H9 (cell line): ENCODE measurements at regions not wholly inside any gene's neighbourhood (a gene's known extent, or its start where the extent isn't known, plus 50 kb on each side); places are given as distances from the start of the nearest gene placed in this dataset.

Experiments used
- DNase-seq: peaks from one replicate; pipeline ENCODE4 v3.0.0-alpha.2; 2017
- H2AFZ ChIP-seq: one replicate; pipeline ENCODE4 v1.6.1; 2013; ENCODE audit warnings: mild to moderate bottlenecking, low read length, control low read depth, moderate library complexity
- H2AK5ac ChIP-seq: 2 replicates; pipeline ENCODE4 v1.6.1; 2013; ENCODE audit warnings: low read length, control low read depth, mixed read lengths; ENCODE audit not compliant: insufficient read length
- H2BK120ac ChIP-seq: one replicate; pipeline ENCODE4 v1.6.1; 2013; ENCODE audit warnings: low read depth, mild to moderate bottlenecking, low read length, control low read depth, inconsistent platforms; ENCODE audit not compliant: poor library complexity, severe bottlenecking
- H2BK12ac ChIP-seq: 2 replicates; pipeline ENCODE4 v1.6.1; 2013; ENCODE audit warnings: low read length, control low read depth, mixed read lengths, low read depth; ENCODE audit not compliant: insufficient read length
- H2BK15ac ChIP-seq: 2 replicates; pipeline ENCODE4 v1.6.1; 2013; ENCODE audit warnings: low read depth, low read length, control low read depth
- H2BK20ac ChIP-seq: one replicate; pipeline ENCODE4 v1.6.1; 2013; ENCODE audit warnings: low read depth, mild to moderate bottlenecking, low read length, control low read depth, inconsistent platforms; ENCODE audit not compliant: poor library complexity, severe bottlenecking
- H2BK5ac ChIP-seq: 2 replicates; pipeline ENCODE4 v1.6.1; 2013; ENCODE audit warnings: low read length, control low read depth, mixed read lengths; ENCODE audit not compliant: insufficient read length
- H3K14ac ChIP-seq: 2 replicates; pipeline ENCODE4 v1.6.1; 2013; ENCODE audit warnings: low read length, control low read depth; ENCODE audit not compliant: insufficient read depth
- H3K18ac ChIP-seq: 2 replicates; pipeline ENCODE4 v1.6.1; 2013; ENCODE audit warnings: low read depth, mild to moderate bottlenecking, mixed read lengths, low read length, control low read depth; ENCODE audit not compliant: insufficient read length
- H3K23ac ChIP-seq: 2 replicates; pipeline ENCODE4 v1.6.1; 2013; ENCODE audit warnings: low read length, control low read depth, mixed read lengths, low read depth; ENCODE audit not compliant: insufficient read length
- H3K23me2 ChIP-seq: 2 replicates; pipeline ENCODE4 v1.6.1; 2013; ENCODE audit warnings: low read depth, mild to moderate bottlenecking, mixed read lengths, low read length, control low read depth; ENCODE audit not compliant: insufficient read length, poor library complexity, severe bottlenecking
- H3K27ac ChIP-seq: 2 replicates; pipeline ENCODE4 v1.5.1; 2013; ENCODE audit warnings: low read length, control low read depth, mixed read lengths, low read depth; ENCODE audit not compliant: insufficient read length
- H3K27me3 ChIP-seq: 2 replicates; pipeline ENCODE4 v1.6.1; 2013; ENCODE audit warnings: low read length, control low read depth, inconsistent platforms; ENCODE audit not compliant: insufficient read depth
- H3K4ac ChIP-seq: 2 replicates; pipeline ENCODE4 v1.6.1; 2013; ENCODE audit warnings: low read depth, mild to moderate bottlenecking, control low read depth, inconsistent platforms, low read length, moderate library complexity
- H3K4me1 ChIP-seq: 2 replicates; pipeline ENCODE4 v1.6.1; 2013; ENCODE audit warnings: low read length, control low read depth, inconsistent platforms; ENCODE audit not compliant: insufficient read depth
- H3K4me2 ChIP-seq: 2 replicates; pipeline ENCODE4 v1.6.1; 2013; ENCODE audit warnings: low read length, control low read depth, mixed read lengths; ENCODE audit not compliant: insufficient read length, insufficient read depth
- H3K56ac ChIP-seq: 2 replicates; pipeline ENCODE4 v1.6.1; 2013; ENCODE audit warnings: low read depth, mild to moderate bottlenecking, mixed read lengths, low read length, control low read depth; ENCODE audit not compliant: insufficient read length
- H3K79me1 ChIP-seq: 2 replicates; pipeline ENCODE4 v1.6.1; 2013; ENCODE audit warnings: low read depth, mild to moderate bottlenecking, moderate library complexity, low read length, control low read depth, inconsistent platforms; ENCODE audit not compliant: insufficient read depth, poor library complexity, severe bottlenecking
- H3K79me2 ChIP-seq: 2 replicates; pipeline ENCODE4 v1.6.1; 2013; ENCODE audit warnings: low read length, control low read depth, inconsistent platforms; ENCODE audit not compliant: insufficient read depth
- H3K9ac ChIP-seq: 2 replicates; pipeline ENCODE4 v1.6.1; 2013; ENCODE audit warnings: low read length, control low read depth, mixed read lengths; ENCODE audit not compliant: insufficient read length; ENCODE audit errors: extremely low read depth
- H3K9me3 ChIP-seq: one replicate; pipeline ENCODE4 v1.6.1; 2013; ENCODE audit warnings: low read depth, low read length, inconsistent platforms; ENCODE audit not compliant: control insufficient read depth
- H3T11ph ChIP-seq: one replicate; pipeline ENCODE4 v1.6.1; 2013; ENCODE audit warnings: mild to moderate bottlenecking, low read length, control low read depth, inconsistent platforms
- H4K20me1 ChIP-seq: one replicate; pipeline ENCODE4 v1.6.1; 2013; ENCODE audit not compliant: control insufficient read depth, insufficient read length, insufficient read depth
- H4K5ac ChIP-seq: 2 replicates; pipeline ENCODE4 v1.6.1; 2013; ENCODE audit warnings: low read depth, mild to moderate bottlenecking, mixed read lengths, low read length, control low read depth; ENCODE audit not compliant: insufficient read length
- H4K8ac ChIP-seq: replicated peaks from 2 replicates; pipeline ENCODE4 v1.6.1; 2013; ENCODE audit warnings: low read length, control low read depth, mixed read lengths, low read depth; ENCODE audit not compliant: insufficient read length
- H4K91ac ChIP-seq: 2 replicates; pipeline ENCODE4 v1.6.1; 2013; ENCODE audit warnings: low read depth, mild to moderate bottlenecking, moderate library complexity, mixed read lengths, low read length, control low read depth; ENCODE audit not compliant: insufficient read length
- H3K27ac Mint-ChIP-seq, 3 experiments: 2 replicates in 2 of 3; 3 replicates in 1 of 3; pipeline ENCODE4 v1.8.0; 2020 to 2021; ENCODE audit warnings: mixed read lengths in 3 of 3, mild to moderate bottlenecking in 1 of 3, moderate library complexity in 1 of 3
- H3K27me3 Mint-ChIP-seq: 2 replicates; pipeline ENCODE4 v1.8.0; 2021; ENCODE audit warnings: low read depth, mild to moderate bottlenecking, moderate library complexity, mixed read lengths
- H3K36me3 Mint-ChIP-seq, 3 experiments: 2 replicates in 2 of 3; 3 replicates in 1 of 3; pipeline ENCODE4 v1.8.0; 2020 to 2021; ENCODE audit warnings: low read depth in 3 of 3, mixed read lengths in 3 of 3; ENCODE audit not compliant: insufficient read depth in 1 of 3
- H3K4me1 Mint-ChIP-seq, 2 experiments: 2 replicates each; pipeline ENCODE4 v1.8.0; 2020; ENCODE audit warnings: mixed read lengths in 2 of 2
- H3K4me3 Mint-ChIP-seq, 2 experiments: 2 replicates in 1 of 2; 3 replicates in 1 of 2; pipeline ENCODE4 v1.8.0; 2020 to 2021; ENCODE audit warnings: mild to moderate bottlenecking in 2 of 2, mixed read lengths in 2 of 2, moderate library complexity in 1 of 2
- H3K9me3 Mint-ChIP-seq, 2 experiments: 2 replicates in 1 of 2; 3 replicates in 1 of 2; pipeline ENCODE4 v1.8.0; 2020; ENCODE audit warnings: mild to moderate bottlenecking in 2 of 2, mixed read lengths in 2 of 2, moderate library complexity in 1 of 2
- WGBS: extraction: QIAGEN DNeasy Blood & Tissue Kit; methylation state at CpG from one replicate; pipeline ENCODE4 v1.1.7; 2013; ENCODE audit warnings: missing lambda C conversion rate, low lambda C conversion rate, mixed read lengths; ENCODE audit not compliant: insufficient read length; ENCODE audit errors: extremely low coverage; 5-methylcytosine and 5-hydroxymethylcytosine counted together
- TF ChIP-seq, protein P1 (sequence below): fragments of 200-600 bp; sonication (generic); conservative IDR thresholded peaks from 3 replicates; pipeline ENCODE4 v1.8.0; 2021; ENCODE audit warnings: antibody characterized with exemption, mild to moderate bottlenecking

DNA sequence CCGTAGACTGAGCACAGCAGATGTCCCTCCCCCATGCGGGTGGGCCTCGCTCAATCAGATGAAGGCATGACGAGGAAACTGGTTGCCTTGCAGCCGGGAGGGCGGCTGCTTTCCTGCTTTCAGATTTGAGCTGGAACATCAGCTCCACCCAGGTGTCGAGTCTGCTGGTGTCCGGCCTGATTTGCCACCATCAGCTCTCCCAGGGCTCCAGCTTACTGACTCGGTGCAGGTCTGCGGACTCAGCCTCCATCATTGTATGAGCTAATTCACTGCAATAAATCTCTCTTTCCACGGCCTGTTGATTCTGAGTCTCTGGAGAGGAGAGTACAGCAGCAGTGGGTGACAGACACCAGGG, 156.2 kb downstream of the KIF26A start:
- Histone ChIP-seq H4K8ac (no peak overlapping the region), H3K4me2 (no peak overlapping the region), H2BK12ac (no peak overlapping the region), H3K14ac (no peak overlapping the region), H3K27me3 (no peaks in the 10 kb centered on the region), H3K23ac (no peak overlapping the region), H3K79me1 (no peaks in the 10 kb centered on the region), H4K20me1 (no peaks in the 10 kb centered on the region), H3T11ph (no peak overlapping the region), H3K9me3 (no peaks in the 10 kb centered on the region), H2BK20ac (no peak overlapping the region), H3K4me1 (peaks cover 7% of the 10 kb centered on the region; the same call in 1 of the 2 replicates), H2BK15ac (no peak overlapping the region), H3K9ac (no peak overlapping the region), H2BK5ac (no peak overlapping the region), H3K79me2 (no peaks in the 10 kb centered on the region), H3K23me2 (no peaks in the 10 kb centered on the region), H4K5ac (no peak overlapping the region), H2AK5ac (no peak overlapping the region), H3K56ac (no peak overlapping the region), H3K4ac (no peak overlapping the region), H3K27ac (no peak overlapping the region), H4K91ac (no peak overlapping the region), H2AFZ (no peak overlapping the region), H2BK120ac (no peak overlapping the region), H3K18ac (no peak overlapping the region)
- Mint-ChIP-seq H3K9me3 (peaks cover 0 to 15% of the 10 kb centered on the region in 2 experiments; a peak in 2 of 5 replicates), H3K27ac (no peak overlapping the region), H3K36me3 (no peaks in the 10 kb centered on the region), H3K4me1 (peaks cover 40 to 45% of the 10 kb centered on the region in 2 experiments), H3K27me3 (peaks cover 4% of the 10 kb centered on the region; the same call in 1 of the 2 replicates), H3K4me3 (no peak overlapping the region)
- TF ChIP-seq, protein P1, sequence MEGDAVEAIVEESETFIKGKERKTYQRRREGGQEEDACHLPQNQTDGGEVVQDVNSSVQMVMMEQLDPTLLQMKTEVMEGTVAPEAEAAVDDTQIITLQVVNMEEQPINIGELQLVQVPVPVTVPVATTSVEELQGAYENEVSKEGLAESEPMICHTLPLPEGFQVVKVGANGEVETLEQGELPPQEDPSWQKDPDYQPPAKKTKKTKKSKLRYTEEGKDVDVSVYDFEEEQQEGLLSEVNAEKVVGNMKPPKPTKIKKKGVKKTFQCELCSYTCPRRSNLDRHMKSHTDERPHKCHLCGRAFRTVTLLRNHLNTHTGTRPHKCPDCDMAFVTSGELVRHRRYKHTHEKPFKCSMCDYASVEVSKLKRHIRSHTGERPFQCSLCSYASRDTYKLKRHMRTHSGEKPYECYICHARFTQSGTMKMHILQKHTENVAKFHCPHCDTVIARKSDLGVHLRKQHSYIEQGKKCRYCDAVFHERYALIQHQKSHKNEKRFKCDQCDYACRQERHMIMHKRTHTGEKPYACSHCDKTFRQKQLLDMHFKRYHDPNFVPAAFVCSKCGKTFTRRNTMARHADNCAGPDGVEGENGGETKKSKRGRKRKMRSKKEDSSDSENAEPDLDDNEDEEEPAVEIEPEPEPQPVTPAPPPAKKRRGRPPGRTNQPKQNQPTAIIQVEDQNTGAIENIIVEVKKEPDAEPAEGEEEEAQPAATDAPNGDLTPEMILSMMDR = no peak
- WGBS = no CpG with 5 or more reads among the region's 11 CpGs
- DNase-seq = no peak
